SK-N-SH (cell line): ENCODE measurements at regions not wholly inside any gene's neighbourhood (a gene's known extent, or its start where the extent isn't known, plus 50 kb on each side); places are given as distances from the start of the nearest gene placed in this dataset.
A peak's percentile ranks its signal among the peaks of the same experiment; 100 is the strongest.

Source experiments
- CTCF ChIA-PET: fragments of 300-600, 350-600 bp; formaldehyde crosslinking; extraction: SDS; loops from one replicate; lab custom pipeline; 2021; lab: Yijun Ruan, JAX
- POLR2A ChIA-PET: fragments of 350-600 bp; sonication (Branson Sonifier 250); formaldehyde crosslinking; extraction: SDS; loops from one replicate; lab custom pipeline; 2020; ENCODE audit warnings: antibody characterized with exemption, inconsistent platforms; lab: Yijun Ruan, JAX
- DNase-seq: peaks from one replicate; pipeline ENCODE4 v3.0.0; 2012
- H2AFZ ChIP-seq: fragments of 200-600 bp; sonication (generic); 2 replicates; pipeline ENCODE4 v1.8.1; 2016; ENCODE audit warnings: antibody characterized with exemption, mild to moderate bottlenecking, low read depth
- H3F3A ChIP-seq: fragments of 200-600 bp; sonication (generic); replicated peaks from 2 replicates; pipeline ENCODE3; 2016; ENCODE audit warnings: antibody characterized with exemption, mild to moderate bottlenecking; ENCODE audit not compliant: insufficient read depth
- H3K27ac ChIP-seq, 2 experiments: fragments of 200-500 bp in 1 of 2; fragments of 200-600 bp in 1 of 2; sonication (Bioruptor generic) in 1 of 2; sonication (generic), shearing (Covaris generic) in 1 of 2; 2 replicates each; pipeline versions ENCODE4 v1.5.1 to v1.6.1; 2014 to 2016; ENCODE audit warnings: low read depth in 2 of 2, inconsistent platforms in 1 of 2, low read length in 1 of 2, mild to moderate bottlenecking in 1 of 2, mixed read lengths in 1 of 2
- H3K27me3 ChIP-seq: fragments of 200-600 bp; sonication (generic), shearing (Covaris generic); 2 replicates; pipeline ENCODE4 v1.6.1; 2016; ENCODE audit warnings: mixed run types; ENCODE audit not compliant: insufficient read depth
- H3K36me3 ChIP-seq, 2 experiments: fragments of 200-500 bp in 1 of 2; fragments of 200-600 bp in 1 of 2; sonication (Bioruptor generic) in 1 of 2; sonication (generic) in 1 of 2; replicated peaks in 1 of 2; 2 replicates each; pipeline versions ENCODE3 to v1.5.1; 2014 to 2016; ENCODE audit warnings: low read length in 1 of 2, mild to moderate bottlenecking in 1 of 2; ENCODE audit not compliant: insufficient read depth in 2 of 2, control insufficient read depth in 1 of 2
- H3K4me1 ChIP-seq, 2 experiments: fragments of 200-500 bp in 1 of 2; fragments of 200-600 bp in 1 of 2; sonication (Bioruptor generic) in 1 of 2; sonication (generic), shearing (Covaris generic) in 1 of 2; 2 replicates each; pipeline versions ENCODE4 v1.5.1 to v1.6.1; 2014 to 2016; ENCODE audit warnings: low read depth in 1 of 2, low read length in 1 of 2, mixed run types in 1 of 2; ENCODE audit not compliant: insufficient read depth in 2 of 2, control insufficient read depth in 1 of 2
- H3K4me2 ChIP-seq: fragments of 200-600 bp; sonication (generic), shearing (Covaris generic); 2 replicates; pipeline ENCODE4 v1.6.1; 2017; ENCODE audit warnings: mixed run types
- H3K4me3 ChIP-seq, 2 experiments: fragments of 200-500 bp in 1 of 2; fragments of 200-600 bp in 1 of 2; sonication (Bioruptor generic) in 1 of 2; sonication (generic), shearing (Covaris generic) in 1 of 2; 2 replicates each; pipeline versions ENCODE4 v1.5.1 to v1.8.1; 2014 to 2016; ENCODE audit warnings: low read depth in 2 of 2, inconsistent platforms in 1 of 2, low read length in 1 of 2, mild to moderate bottlenecking in 1 of 2, mixed read lengths in 1 of 2, moderate library complexity in 1 of 2
- H3K79me2 ChIP-seq: fragments of 200-600 bp; sonication (generic); 2 replicates; pipeline ENCODE4 v1.8.1; 2017; ENCODE audit warnings: mild to moderate bottlenecking; ENCODE audit not compliant: insufficient read depth
- H3K9ac ChIP-seq: fragments of 200-600 bp; sonication (generic); 2 replicates; pipeline ENCODE4 v1.6.1; 2017; ENCODE audit warnings: mixed run types
- H3K9me2 ChIP-seq: fragments of 200-600 bp; sonication (generic); 2 replicates; pipeline ENCODE4 v1.6.1; 2017; ENCODE audit warnings: mixed run types
- H3K9me3 ChIP-seq: fragments of 200-600 bp; sonication (generic); 2 replicates; pipeline ENCODE4 v1.6.1; 2017; ENCODE audit warnings: mixed run types, mild to moderate bottlenecking, moderate library complexity
- H4K20me1 ChIP-seq: fragments of 200-600 bp; sonication (generic); 2 replicates; pipeline ENCODE4 v1.6.1; 2017; ENCODE audit warnings: mild to moderate bottlenecking, mixed run types; ENCODE audit not compliant: insufficient read depth
- CHD2 ChIP-seq: fragments of 150-350 bp; IDR thresholded peaks from 2 replicates; pipeline ENCODE4 v1.6.1; 2018; ENCODE audit warnings: low read length; ENCODE audit not compliant: partially characterized antibody
- ELF1 ChIP-seq: IDR thresholded peaks from 2 replicates; pipeline ENCODE4 v1.4.0; 2012
- EP300 ChIP-seq, 2 experiments: IDR thresholded peaks; 2 replicates each; pipeline versions ENCODE4 v1.4.0 to v1.6.1; 2012; ENCODE audit warnings: borderline replicate concordance in 1 of 2, low read depth in 1 of 2, low read length in 1 of 2
- EZH2phosphoT487 ChIP-seq: fragments of 200-600 bp; sonication (generic); IDR thresholded peaks from 2 replicates; pipeline ENCODE4 v1.6.1; 2017; ENCODE audit warnings: low read depth, mixed run types, mild to moderate bottlenecking, antibody characterized with exemption, moderate library complexity, borderline replicate concordance
- FOSL2 ChIP-seq: IDR thresholded peaks from 2 replicates; pipeline ENCODE4 v1.4.0; 2012; ENCODE audit warnings: low read depth, mild to moderate bottlenecking, moderate library complexity, borderline replicate concordance
- FOXJ3 ChIP-seq: sonication (generic); formaldehyde crosslinking; IDR thresholded peaks from 2 replicates; pipeline ENCODE4 v1.5.1; 2020; ENCODE audit warnings: mild to moderate bottlenecking, missing genetic modification reagents
- FOXM1 ChIP-seq: IDR thresholded peaks from 2 replicates; pipeline ENCODE4 v1.4.0; 2012; ENCODE audit warnings: low read depth, mild to moderate bottlenecking
- GABPA ChIP-seq: IDR thresholded peaks from 2 replicates; pipeline ENCODE4 v1.4.0; 2012; ENCODE audit warnings: low read depth, mild to moderate bottlenecking
- GATA2 ChIP-seq: sonication (generic); formaldehyde crosslinking; IDR thresholded peaks from 2 replicates; pipeline ENCODE4 v1.5.0; 2020; ENCODE audit warnings: mild to moderate bottlenecking, missing genetic modification reagents
- JUND ChIP-seq: IDR thresholded peaks from 2 replicates; pipeline ENCODE4 v1.4.0; 2012
- MEF2A ChIP-seq: IDR thresholded peaks from 2 replicates; pipeline ENCODE4 v1.4.0; 2012; ENCODE audit warnings: low read depth, borderline replicate concordance
- MXI1 ChIP-seq: IDR thresholded peaks from 2 replicates; pipeline ENCODE4 v1.6.1; 2012; ENCODE audit warnings: mild to moderate bottlenecking, low read depth, low read length, improper control_type of control experiment
- NFIC ChIP-seq: IDR thresholded peaks from 2 replicates; pipeline ENCODE4 v1.4.0; 2012; ENCODE audit warnings: borderline replicate concordance
- NRF1 ChIP-seq: IDR thresholded peaks from 2 replicates; pipeline ENCODE4 v1.6.1; 2012; ENCODE audit warnings: low read depth, mild to moderate bottlenecking, low read length
- POLR2AphosphoS5 ChIP-seq: IDR thresholded peaks from 2 replicates; pipeline ENCODE4 v1.6.1; 2012; ENCODE audit warnings: low read depth, low read length
- RFX5 ChIP-seq: IDR thresholded peaks from 2 replicates; pipeline ENCODE4 v1.6.1; 2012; ENCODE audit warnings: mild to moderate bottlenecking, improper control_type of control experiment, low read length
- RXRA ChIP-seq: IDR thresholded peaks from 2 replicates; pipeline ENCODE4 v1.4.0; 2012; ENCODE audit warnings: low read depth, mild to moderate bottlenecking, borderline replicate concordance
- SMC3 ChIP-seq: IDR thresholded peaks from 2 replicates; pipeline ENCODE4 v1.6.1; 2012; ENCODE audit warnings: low read depth, low read length, improper control_type of control experiment
- TAF1 ChIP-seq: IDR thresholded peaks from 2 replicates; pipeline ENCODE4 v1.6.1; 2012; ENCODE audit warnings: low read depth, mild to moderate bottlenecking, low read length, moderate library complexity, borderline replicate concordance
- YY1 ChIP-seq: IDR thresholded peaks from 2 replicates; pipeline ENCODE4 v1.4.0; 2012; ENCODE audit warnings: low read depth, mild to moderate bottlenecking
- WGBS: methylation state at CpG from one replicate; pipeline ENCODE4 v1.1.6; 2017; ENCODE audit warnings: low lambda C conversion rate; 5-methylcytosine and 5-hydroxymethylcytosine counted together
- TF ChIP-seq, protein P1 (sequence below): IDR thresholded peaks from 2 replicates; pipeline ENCODE4 v1.4.0; 2012; ENCODE audit warnings: low read depth
- TF ChIP-seq, protein P2 (sequence below): IDR thresholded peaks from 2 replicates; pipeline ENCODE4 v1.4.0; 2012; ENCODE audit warnings: low read depth, borderline replicate concordance
- TF ChIP-seq, protein P3 (sequence below): IDR thresholded peaks from 2 replicates; pipeline ENCODE4; 2012
- TF ChIP-seq, protein P4 (sequence below): fragments of 150-350 bp; IDR thresholded peaks from 2 replicates; pipeline ENCODE4 v1.6.1; 2017; ENCODE audit warnings: antibody characterized with exemption, low read length, low read depth, borderline replicate concordance
- TF ChIP-seq, protein P5 (sequence below): fragments of 200-600 bp; sonication (generic); IDR thresholded peaks from 2 replicates; pipeline ENCODE4 v1.6.1; 2017; ENCODE audit warnings: antibody characterized with exemption, mild to moderate bottlenecking, moderate library complexity

DNA sequence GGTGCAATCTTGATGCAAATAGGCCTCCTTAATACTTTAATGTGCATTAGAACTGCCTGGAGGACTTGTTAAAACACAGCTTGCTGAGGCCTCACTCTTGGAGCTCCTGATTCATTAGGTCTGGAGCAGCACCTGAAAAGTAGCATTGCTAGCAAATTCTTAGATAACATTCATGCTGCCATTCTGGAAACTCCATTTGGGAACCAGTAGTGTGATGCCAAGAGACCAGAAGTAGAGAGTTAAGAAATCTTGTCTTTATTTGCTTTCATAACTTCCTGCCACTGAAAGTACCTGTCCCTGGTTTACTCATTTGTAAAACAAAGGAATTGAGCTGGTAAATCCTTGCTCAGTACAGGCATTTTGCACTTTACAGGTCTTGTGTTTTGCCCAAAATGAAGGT lies 72.0 kb downstream of the RAP2B start:
- no peak overlapping the region for H3K4me3 ChIP-seq
- H3K9me2 ChIP-seq, result no peaks in the 10 kb centered on the region
- H4K20me1 ChIP-seq, result no peaks in the 10 kb centered on the region
- no peak for DNase-seq
- H3K9me3 ChIP-seq, result no peaks in the 10 kb centered on the region
- H3K79me2 ChIP-seq, result no peaks in the 10 kb centered on the region
- no peaks in the 10 kb centered on the region for H3K27me3 ChIP-seq
- no peaks in the 10 kb centered on the region for H3K36me3 ChIP-seq
- ChIA-PET POLR2A (no interaction called here), CTCF (no interaction called here)
- no peak overlapping the region for H3K9ac ChIP-seq
- no peak for TF ChIP-seq GATA2 (CRISPR knock-in tag)
- TF ChIP-seq, protein P1, sequence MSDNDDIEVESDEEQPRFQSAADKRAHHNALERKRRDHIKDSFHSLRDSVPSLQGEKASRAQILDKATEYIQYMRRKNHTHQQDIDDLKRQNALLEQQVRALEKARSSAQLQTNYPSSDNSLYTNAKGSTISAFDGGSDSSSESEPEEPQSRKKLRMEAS, result no peak
- no peak for TF ChIP-seq POLR2AphosphoS5
- TF ChIP-seq NRF1, result no peak
- no peak for TF ChIP-seq FOXM1
- TF ChIP-seq FOSL2, result no peak
- TF ChIP-seq, protein P2, sequence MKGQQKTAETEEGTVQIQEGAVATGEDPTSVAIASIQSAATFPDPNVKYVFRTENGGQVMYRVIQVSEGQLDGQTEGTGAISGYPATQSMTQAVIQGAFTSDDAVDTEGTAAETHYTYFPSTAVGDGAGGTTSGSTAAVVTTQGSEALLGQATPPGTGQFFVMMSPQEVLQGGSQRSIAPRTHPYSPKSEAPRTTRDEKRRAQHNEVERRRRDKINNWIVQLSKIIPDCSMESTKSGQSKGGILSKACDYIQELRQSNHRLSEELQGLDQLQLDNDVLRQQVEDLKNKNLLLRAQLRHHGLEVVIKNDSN, result no peak
- TF ChIP-seq ELF1, result no peak
- no peak for TF ChIP-seq SMC3
- TF ChIP-seq YY1, result no peak
- TF ChIP-seq, protein P3, sequence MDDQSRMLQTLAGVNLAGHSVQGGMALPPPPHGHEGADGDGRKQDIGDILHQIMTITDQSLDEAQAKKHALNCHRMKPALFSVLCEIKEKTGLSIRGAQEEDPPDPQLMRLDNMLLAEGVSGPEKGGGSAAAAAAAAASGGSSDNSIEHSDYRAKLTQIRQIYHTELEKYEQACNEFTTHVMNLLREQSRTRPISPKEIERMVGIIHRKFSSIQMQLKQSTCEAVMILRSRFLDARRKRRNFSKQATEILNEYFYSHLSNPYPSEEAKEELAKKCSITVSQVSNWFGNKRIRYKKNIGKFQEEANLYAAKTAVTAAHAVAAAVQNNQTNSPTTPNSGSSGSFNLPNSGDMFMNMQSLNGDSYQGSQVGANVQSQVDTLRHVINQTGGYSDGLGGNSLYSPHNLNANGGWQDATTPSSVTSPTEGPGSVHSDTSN, result no peak
- no peak for TF ChIP-seq MEF2A
- TF ChIP-seq FOXJ3 (CRISPR knock-in tag), result no peak
- no peak for TF ChIP-seq TAF1
- TF ChIP-seq NFIC, result no peak
- TF ChIP-seq GABPA, result no peak
- peaks cover 20% of the 10 kb centered on the region for H3F3A ChIP-seq
- no peak overlapping the region for H2AFZ ChIP-seq
- H3K4me1 ChIP-seq, result peaks cover 0 to 14% of the 10 kb centered on the region in 2 experiments; a peak in 1 of 4 replicates
- H3K4me2 ChIP-seq, result no peak overlapping the region
- H3K27ac ChIP-seq, result peak overlapping the region in 1 of 2 experiments; percentile 81; a peak in 1 of 4 replicates

DNA sequence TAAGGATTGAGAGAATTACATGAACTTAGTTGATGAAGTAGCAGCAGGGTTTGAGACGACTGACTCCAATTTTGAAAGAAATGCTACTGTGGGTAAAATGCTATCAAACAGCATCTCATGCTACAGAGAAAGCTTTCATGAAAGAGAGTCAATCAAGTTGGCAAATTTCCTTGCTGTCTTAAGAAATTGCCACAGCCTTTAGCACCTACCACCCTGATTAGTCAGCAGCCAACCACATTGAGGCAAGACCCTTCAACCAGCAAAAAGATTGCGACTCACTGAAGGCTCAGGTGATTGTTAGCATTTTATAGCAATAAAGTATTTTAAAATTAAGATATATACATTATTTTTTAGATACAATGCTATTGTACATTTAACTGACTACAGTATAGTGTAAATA lies 80.9 kb downstream of the RAP2B start:
- H3K9ac ChIP-seq, result no peak overlapping the region
- no peak overlapping the region for H3K27ac ChIP-seq
- H3K27me3 ChIP-seq, result no peaks in the 10 kb centered on the region
- peaks cover 10% of the 10 kb centered on the region for H3F3A ChIP-seq
- no peak overlapping the region for H3K4me3 ChIP-seq
- ChIA-PET CTCF (no interaction called here), POLR2A (no interaction called here)
- H3K9me3 ChIP-seq, result 0 out of 2 replicates have a peak, but pooled peaks cover 5% of the 10 kb centered on the region
- no peak overlapping the region for H2AFZ ChIP-seq
- H4K20me1 ChIP-seq, result no peaks in the 10 kb centered on the region
- H3K79me2 ChIP-seq, result no peaks in the 10 kb centered on the region
- no peak overlapping the region for H3K4me2 ChIP-seq
- DNase-seq, result no peak
- peaks cover 0 to 5% of the 10 kb centered on the region in 2 experiments; a peak in 1 of 4 replicates for H3K4me1 ChIP-seq
- WGBS, result 36% methylated on average over 2 of the region's 2 CpGs
- no peaks in the 10 kb centered on the region for H3K9me2 ChIP-seq
- H3K36me3 ChIP-seq, result no peaks in the 10 kb centered on the region
- TF ChIP-seq, protein P1, result no peak
- no peak for TF ChIP-seq RFX5
- no peak for TF ChIP-seq TAF1
- TF ChIP-seq EZH2phosphoT487, result no peak
- TF ChIP-seq POLR2AphosphoS5, result no peak
- TF ChIP-seq RXRA, result no peak
- TF ChIP-seq MXI1, result no peak
- TF ChIP-seq, protein P2, result no peak
- TF ChIP-seq JUND, result no peak
- TF ChIP-seq, protein P4, sequence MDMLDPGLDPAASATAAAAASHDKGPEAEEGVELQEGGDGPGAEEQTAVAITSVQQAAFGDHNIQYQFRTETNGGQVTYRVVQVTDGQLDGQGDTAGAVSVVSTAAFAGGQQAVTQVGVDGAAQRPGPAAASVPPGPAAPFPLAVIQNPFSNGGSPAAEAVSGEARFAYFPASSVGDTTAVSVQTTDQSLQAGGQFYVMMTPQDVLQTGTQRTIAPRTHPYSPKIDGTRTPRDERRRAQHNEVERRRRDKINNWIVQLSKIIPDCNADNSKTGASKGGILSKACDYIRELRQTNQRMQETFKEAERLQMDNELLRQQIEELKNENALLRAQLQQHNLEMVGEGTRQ, result no peak
- TF ChIP-seq NRF1, result no peak
- no peak for TF ChIP-seq EP300 (IDR thresholded peaks at IDR 0.05; ENCODE audit: borderline replicate concordance in 1 of 2, low read depth in 1 of 2, low read length in 1 of 2)
- TF ChIP-seq CHD2, result no peak
- TF ChIP-seq, protein P5, sequence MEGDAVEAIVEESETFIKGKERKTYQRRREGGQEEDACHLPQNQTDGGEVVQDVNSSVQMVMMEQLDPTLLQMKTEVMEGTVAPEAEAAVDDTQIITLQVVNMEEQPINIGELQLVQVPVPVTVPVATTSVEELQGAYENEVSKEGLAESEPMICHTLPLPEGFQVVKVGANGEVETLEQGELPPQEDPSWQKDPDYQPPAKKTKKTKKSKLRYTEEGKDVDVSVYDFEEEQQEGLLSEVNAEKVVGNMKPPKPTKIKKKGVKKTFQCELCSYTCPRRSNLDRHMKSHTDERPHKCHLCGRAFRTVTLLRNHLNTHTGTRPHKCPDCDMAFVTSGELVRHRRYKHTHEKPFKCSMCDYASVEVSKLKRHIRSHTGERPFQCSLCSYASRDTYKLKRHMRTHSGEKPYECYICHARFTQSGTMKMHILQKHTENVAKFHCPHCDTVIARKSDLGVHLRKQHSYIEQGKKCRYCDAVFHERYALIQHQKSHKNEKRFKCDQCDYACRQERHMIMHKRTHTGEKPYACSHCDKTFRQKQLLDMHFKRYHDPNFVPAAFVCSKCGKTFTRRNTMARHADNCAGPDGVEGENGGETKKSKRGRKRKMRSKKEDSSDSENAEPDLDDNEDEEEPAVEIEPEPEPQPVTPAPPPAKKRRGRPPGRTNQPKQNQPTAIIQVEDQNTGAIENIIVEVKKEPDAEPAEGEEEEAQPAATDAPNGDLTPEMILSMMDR, result no peak
